Activated naive CD4-positive, alpha-beta T cell treated with anti-CD3 and anti-CD28 coated beads for 36 hours (primary cell): ENCODE measurements at regions not wholly inside any gene's neighbourhood (a gene's known extent, or its start where the extent isn't known, plus 50 kb on each side); places are given as distances from the start of the nearest gene placed in this dataset.

Experiments used
- CTCF ChIA-PET: fragments of 350-600 bp; sonication (Branson Sonifier 250); formaldehyde crosslinking; loops from one replicate; lab custom pipeline; 2021; ENCODE audit warnings: antibody characterized with exemption; lab: Charles Lee
- DNase-seq: peaks from one replicate; pipeline ENCODE4 v3.0.0-alpha.2; 2020
- H3K27ac Mint-ChIP-seq: one replicate; pipeline ENCODE4 v1.8.0; 2021; ENCODE audit warnings: mild to moderate bottlenecking, mixed read lengths
- H3K27me3 Mint-ChIP-seq: one replicate; pipeline ENCODE4 v1.8.0; 2021; ENCODE audit warnings: low read depth, mixed read lengths
- H3K36me3 Mint-ChIP-seq: one replicate; pipeline ENCODE4 v1.8.0; 2021; ENCODE audit warnings: low read depth, mixed read lengths
- H3K4me1 Mint-ChIP-seq: one replicate; pipeline ENCODE4 v1.8.0; 2021; ENCODE audit warnings: low read depth, mixed read lengths
- H3K4me3 Mint-ChIP-seq: one replicate; pipeline ENCODE4 v1.8.0; 2021; ENCODE audit warnings: mild to moderate bottlenecking, moderate library complexity, mixed read lengths
- H3K9me3 Mint-ChIP-seq: one replicate; pipeline ENCODE4 v1.8.0; 2021; ENCODE audit warnings: mixed read lengths
- intact Hi-C: fragments of 100-400 bp; cut with micrococcal nuclease; formaldehyde crosslinking; loops from one replicate; pipeline ENCODE4 v1.15.1; 2023

DNA sequence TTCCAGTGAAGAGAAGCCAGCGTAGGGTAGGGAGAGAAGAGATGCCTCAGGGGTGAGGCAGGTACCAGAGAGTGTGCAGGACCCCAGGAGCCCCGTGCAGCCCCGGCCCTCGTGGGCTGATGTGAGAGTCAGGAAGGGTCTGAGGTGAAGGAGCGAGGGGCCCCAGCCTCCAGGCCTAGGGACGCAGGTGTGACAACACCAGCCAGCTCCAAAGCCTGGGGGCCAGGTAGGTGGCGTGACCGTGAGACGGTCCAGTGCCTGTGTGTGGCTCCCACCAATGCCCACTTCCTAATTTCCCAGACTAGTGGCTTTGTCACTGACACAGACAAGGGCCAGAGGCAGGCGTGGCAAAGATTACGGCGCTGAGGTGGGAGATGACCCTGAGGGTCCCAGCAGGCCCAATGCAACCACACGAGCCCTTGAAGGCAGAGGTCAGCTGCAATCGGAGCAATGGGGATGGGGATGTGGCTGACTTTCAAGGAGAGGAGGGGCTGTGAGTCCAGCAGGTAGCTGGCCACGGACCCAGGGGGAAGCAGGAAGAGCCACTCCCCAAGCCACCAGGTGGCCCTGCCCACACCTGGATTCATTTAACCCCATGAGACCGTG lies 86.0 kb upstream of the SNTG2 start:
- CTCF ChIA-PET = interaction anchor here (0.8 kb wide), 1 partner anchor 92 kb away, joined by 4 read pairs; no protein-coding TSS in a partner anchor
- Mint-ChIP-seq H3K4me3 (no peak overlapping the region), H3K27me3 (no peaks in the 10 kb centered on the region), H3K9me3 (no peaks in the 10 kb centered on the region), H3K4me1 (no peaks in the 10 kb centered on the region), H3K36me3 (no peaks in the 10 kb centered on the region), H3K27ac (no peak overlapping the region)
- intact Hi-C loops = no loop called here
- no peak for DNase-seq

DNA sequence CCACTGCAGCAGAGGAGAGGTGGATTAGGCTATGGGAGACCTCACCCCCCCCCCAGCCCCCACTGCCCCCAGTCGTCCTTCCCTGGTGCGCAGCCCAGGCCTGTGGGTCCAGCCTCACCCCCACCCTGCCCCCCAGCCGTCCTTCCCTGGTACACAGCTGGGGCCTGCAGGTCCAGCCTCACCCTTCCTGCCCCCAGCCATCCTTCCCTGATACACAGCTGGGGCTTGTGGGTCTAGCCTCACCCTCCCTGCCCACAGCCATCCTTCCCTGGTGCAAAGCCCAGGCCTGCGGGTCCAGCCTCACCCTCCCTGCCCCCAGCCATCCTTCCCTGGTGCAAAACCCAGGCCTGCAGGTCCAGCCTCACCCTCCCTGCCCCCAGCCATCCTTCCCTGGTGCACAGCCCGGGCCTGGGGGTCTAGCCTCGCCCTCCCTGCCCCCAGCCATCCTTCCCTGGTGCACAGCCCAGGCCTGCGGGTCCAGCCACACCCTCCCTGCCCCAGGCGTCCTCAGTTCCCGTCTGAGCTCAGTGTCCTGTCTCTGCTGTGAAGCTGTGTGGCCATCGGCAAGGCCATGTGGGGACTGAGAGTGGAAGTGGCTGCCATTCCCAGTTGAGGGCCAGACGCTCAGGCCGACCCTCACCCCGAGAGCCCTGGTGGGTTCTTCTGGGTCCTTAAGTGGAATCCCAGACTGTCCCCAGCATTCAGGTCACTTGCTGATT lies 86.8 kb upstream of the SNTG2 start:
- Mint-ChIP-seq H3K4me1 (no peaks in the 10 kb centered on the region), H3K9me3 (no peaks in the 10 kb centered on the region), H3K36me3 (no peaks in the 10 kb centered on the region), H3K27me3 (no peaks in the 10 kb centered on the region), H3K27ac (no peak overlapping the region), H3K4me3 (no peak overlapping the region)
- DNase-seq = no peak
- intact Hi-C loops = no loop called here
- CTCF ChIA-PET = interaction anchor here (0.8 kb wide), 1 partner anchor 93 kb away, joined by 4 read pairs; no protein-coding TSS in a partner anchor

GRCh38 chr2:862731-863466 lies 87.8 kb upstream of the SNTG2 start:
- DNase-seq = no peak
- Mint-ChIP-seq H3K4me1 (no peaks in the 10 kb centered on the region), H3K27me3 (no peaks in the 10 kb centered on the region), H3K36me3 (no peaks in the 10 kb centered on the region), H3K27ac (no peak overlapping the region), H3K9me3 (no peaks in the 10 kb centered on the region), H3K4me3 (no peak overlapping the region)
- CTCF ChIA-PET = no interaction called here
- intact Hi-C loops = no loop called here

- H3K9me3 Mint-ChIP-seq = no peaks in the 10 kb centered on the region
- no peak for DNase-seq
- no peaks in the 10 kb centered on the region for H3K27me3 Mint-ChIP-seq
- H3K4me3 Mint-ChIP-seq = no peak overlapping the region
- CTCF ChIA-PET = no interaction called here
- intact Hi-C loops = no loop called here
- no peak overlapping the region for H3K27ac Mint-ChIP-seq
- no peaks in the 10 kb centered on the region for H3K36me3 Mint-ChIP-seq
- H3K4me1 Mint-ChIP-seq = no peaks in the 10 kb centered on the region
Measured at GRCh38 chr2:862355-862687, 88.3 kb upstream of the SNTG2 start.

- H3K4me1 Mint-ChIP-seq = no peaks in the 10 kb centered on the region
- CTCF ChIA-PET = no interaction called here
- no peak overlapping the region for H3K4me3 Mint-ChIP-seq
- H3K9me3 Mint-ChIP-seq = no peaks in the 10 kb centered on the region
- no peaks in the 10 kb centered on the region for H3K36me3 Mint-ChIP-seq
- intact Hi-C loops = no loop called here
- H3K27ac Mint-ChIP-seq = no peak overlapping the region
- no peak for DNase-seq
- no peaks in the 10 kb centered on the region for H3K27me3 Mint-ChIP-seq
Measured at GRCh38 chr2:861655-862354, 88.8 kb upstream of the SNTG2 start.

- Mint-ChIP-seq H3K9me3 (no peaks in the 10 kb centered on the region), H3K27me3 (no peaks in the 10 kb centered on the region), H3K4me1 (peaks cover 7% of the 10 kb centered on the region), H3K4me3 (no peak overlapping the region), H3K27ac (no peak overlapping the region), H3K36me3 (no peaks in the 10 kb centered on the region)
- no peak for DNase-seq
- CTCF ChIA-PET = interaction anchor here (0.7 kb wide), 1 partner anchor 302 kb away, joined by 3 read pairs; no protein-coding TSS in a partner anchor
- intact Hi-C loops = no loop called here
Measured at GRCh38 chr2:860259-860855, 90.3 kb upstream of the SNTG2 start.

GRCh38 chr2:858646-859045 lies 92.0 kb upstream of the SNTG2 start:
- DNase-seq = no peak
- CTCF ChIA-PET = no interaction called here
- intact Hi-C loops = loop anchor here (5.0 kb wide), 2 partner anchors 89 to 181 kb away; partner anchors contain the start of gene TMEM18
- Mint-ChIP-seq H3K27ac (no peak overlapping the region), H3K4me3 (no peak overlapping the region), H3K36me3 (no peaks in the 10 kb centered on the region), H3K4me1 (peaks cover 19% of the 10 kb centered on the region), H3K9me3 (no peaks in the 10 kb centered on the region), H3K27me3 (no peaks in the 10 kb centered on the region)

DNA sequence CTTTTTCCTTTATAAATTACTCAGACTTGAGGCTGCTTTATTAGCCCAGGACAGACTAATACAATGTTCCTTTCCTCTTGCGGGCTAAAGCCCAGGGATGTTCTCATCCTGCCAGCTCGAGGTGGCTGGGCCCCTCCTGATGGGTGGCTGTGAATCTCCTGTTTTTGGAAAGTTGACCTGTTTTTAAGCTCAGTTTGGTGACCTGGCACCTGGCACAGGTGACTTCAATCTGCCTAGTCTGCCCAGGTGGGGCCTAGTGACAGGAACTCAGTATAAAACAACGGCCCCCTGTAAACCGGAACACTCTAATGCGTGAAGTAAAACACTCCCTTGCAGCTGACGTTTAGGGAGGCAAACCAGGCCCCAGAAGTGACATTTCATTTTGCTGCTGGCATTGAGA lies 92.7 kb upstream of the SNTG2 start:
- CTCF ChIA-PET = no interaction called here
- Mint-ChIP-seq H3K27ac (no peak overlapping the region), H3K4me3 (no peak overlapping the region), H3K9me3 (no peaks in the 10 kb centered on the region), H3K4me1 (peaks cover 19% of the 10 kb centered on the region), H3K27me3 (no peaks in the 10 kb centered on the region), H3K36me3 (no peaks in the 10 kb centered on the region)
- intact Hi-C loops = loop anchor here (5.0 kb wide), 2 partner anchors 89 to 181 kb away; partner anchors contain the start of gene TMEM18
- no peak for DNase-seq

DNA sequence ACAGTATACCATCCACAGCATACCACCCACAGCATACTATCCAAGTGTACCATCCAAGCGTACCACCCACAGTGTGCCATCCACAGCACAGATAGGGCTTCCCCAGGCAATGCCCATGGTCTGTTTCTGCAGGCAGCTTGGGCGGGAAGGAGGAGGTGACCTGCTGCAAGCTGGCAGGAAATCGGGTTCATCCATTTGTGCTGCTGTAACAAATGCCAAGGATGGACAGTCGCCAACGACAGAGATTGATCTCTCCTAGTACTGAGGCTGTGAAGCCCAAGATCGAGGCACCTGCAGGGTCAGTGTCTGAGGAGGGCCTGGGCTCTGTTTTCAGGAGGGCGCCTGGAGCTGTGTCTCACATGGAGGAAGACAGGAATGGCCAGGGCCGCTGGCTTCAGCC lies 93.6 kb upstream of the SNTG2 start:
- H3K4me3 Mint-ChIP-seq = no peak overlapping the region
- no peak for DNase-seq
- no peak overlapping the region for H3K27ac Mint-ChIP-seq
- no peaks in the 10 kb centered on the region for H3K27me3 Mint-ChIP-seq
- intact Hi-C loops = loop anchor here (5.0 kb wide), 2 partner anchors 90 to 180 kb away; partner anchors contain the start of gene TMEM18
- H3K4me1 Mint-ChIP-seq = peaks cover 19% of the 10 kb centered on the region
- CTCF ChIA-PET = interaction anchor here (0.6 to 4.5 kb wide), 2 partner anchors 689 to 698 kb away, joined by 4 to 23 read pairs; no protein-coding TSS in a partner anchor
- no peaks in the 10 kb centered on the region for H3K36me3 Mint-ChIP-seq
- H3K9me3 Mint-ChIP-seq = no peaks in the 10 kb centered on the region

DNA sequence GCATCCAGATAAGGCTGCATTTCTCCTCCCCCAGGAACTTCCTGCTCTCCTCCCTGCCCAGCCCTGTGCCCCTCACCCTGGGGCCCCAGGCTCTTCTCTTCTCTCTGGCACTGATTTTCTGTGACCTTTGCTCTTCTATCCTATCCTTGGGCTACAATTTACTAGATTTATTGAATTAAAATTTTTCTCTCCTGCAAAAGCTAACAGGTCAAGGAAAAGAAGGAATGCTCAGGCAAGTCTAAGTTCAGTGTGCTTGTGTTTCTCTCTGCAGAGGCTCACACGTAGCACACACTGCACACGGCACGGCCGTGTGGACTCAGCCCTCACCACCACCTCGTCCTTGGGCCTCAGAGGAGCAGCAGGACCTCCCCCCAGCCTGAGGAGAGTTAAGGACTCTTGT lies 94.2 kb upstream of the SNTG2 start:
- intact Hi-C loops = loop anchor here (5.0 kb wide), 2 partner anchors 91 to 179 kb away; partner anchors contain the start of gene TMEM18
- CTCF ChIA-PET = interaction anchor here (0.9 to 4.5 kb wide), 3 partner anchors 40 to 692 kb away, joined by 3 to 23 read pairs (median 4); no protein-coding TSS in a partner anchor
- no peak overlapping the region for H3K4me3 Mint-ChIP-seq
- no peaks in the 10 kb centered on the region for H3K9me3 Mint-ChIP-seq
- peaks cover 19% of the 10 kb centered on the region for H3K4me1 Mint-ChIP-seq
- DNase-seq = no peak
- no peaks in the 10 kb centered on the region for H3K27me3 Mint-ChIP-seq
- no peak overlapping the region for H3K27ac Mint-ChIP-seq
- no peaks in the 10 kb centered on the region for H3K36me3 Mint-ChIP-seq

GRCh38 chr2:856041-856440 lies 94.6 kb upstream of the SNTG2 start:
- Mint-ChIP-seq H3K4me3 (no peak overlapping the region), H3K27ac (no peak overlapping the region)
- CTCF ChIA-PET = interaction anchor here (0.9 to 4.5 kb wide), 3 partner anchors 40 to 692 kb away, joined by 3 to 23 read pairs (median 4); no protein-coding TSS in a partner anchor

More at GRCh38 chr2:856041-856440, 94.6 kb upstream of the SNTG2 start:
- Mint-ChIP-seq H3K4me1 (peaks cover 19% of the 10 kb centered on the region), H3K9me3 (no peaks in the 10 kb centered on the region), H3K36me3 (no peaks in the 10 kb centered on the region), H3K27me3 (no peaks in the 10 kb centered on the region)
- intact Hi-C loops = loop anchor here (5.0 kb wide), 2 partner anchors 91 to 179 kb away; partner anchors contain the start of gene TMEM18
- no peak for DNase-seq
